HepG2 (cell line): ENCODE measurements at regions not wholly inside any gene's neighbourhood (a gene's known extent, or its start where the extent isn't known, plus 50 kb on each side); places are given as distances from the start of the nearest gene placed in this dataset.

Experiments
- ATAC-seq: fragments of 200-7000 bp; cut with Tn5 transposase; 3 replicates; pipeline ENCODE4 v1.9.1; 2020; ENCODE audit warnings: mild to moderate bottlenecking, moderate library complexity
- BruUV-seq: library from RNA; stranded (reverse); fragments of 400-500 nt; replicated peaks from 2 replicates; lab custom pipeline; 2021; lab: Mats Ljungman, UMichigan
- CTCF ChIA-PET: fragments of 300-600 bp; formaldehyde crosslinking; extraction: SDS; loops from one replicate; lab custom pipeline; 2021; ENCODE audit warnings: low total read pairs, inconsistent platforms, low intra/inter-chr PET ratio; lab: Yijun Ruan, JAX
- POLR2A ChIA-PET: fragments of 350-600 bp; sonication (Branson Sonifier 250); formaldehyde crosslinking; loops from one replicate; lab custom pipeline; 2020; ENCODE audit warnings: antibody characterized with exemption, inconsistent platforms; lab: Yijun Ruan, JAX
- DNase-seq: peaks from one replicate; pipeline ENCODE4 v3.0.0-alpha.2; 2015; ENCODE audit warnings: low spot score
- FAIRE-seq: peaks from 3 replicates; lab custom pipeline; 2011; peaks lifted over from hg19 to GRCh38; lab: Jason Lieb, UNC
- H2AFZ ChIP-seq: one replicate; pipeline ENCODE4 v1.6.1; 2011; ENCODE audit warnings: low read length, inconsistent platforms
- H3K27ac ChIP-seq: fragments of 300-600 bp; 3 replicates; pipeline ENCODE4 v1.8.0; 2011; ENCODE audit warnings: mixed run types, mild to moderate bottlenecking, mixed read lengths, low read length, inconsistent platforms; ENCODE audit not compliant: insufficient read depth; ENCODE audit errors: extremely low read length
- H3K27me3 ChIP-seq, 2 experiments: fragments of 200-600 bp in 1 of 2; 2 replicates in 1 of 2; 3 replicates in 1 of 2; pipeline versions ENCODE4 v1.6.0 to v1.8.0; 2011; ENCODE audit warnings: low read length in 2 of 2, mild to moderate bottlenecking in 2 of 2, moderate library complexity in 2 of 2, inconsistent platforms in 1 of 2; ENCODE audit not compliant: insufficient read depth in 2 of 2, control insufficient read depth in 1 of 2
- H3K36me3 ChIP-seq, 2 experiments: fragments of 200-600 bp in 1 of 2; replicated peaks in 1 of 2; 2 replicates in 1 of 2; 3 replicates in 1 of 2; pipeline versions ENCODE4 v1.5.1 to v1.8.0; 2011; ENCODE audit warnings: low read length in 2 of 2, inconsistent platforms in 1 of 2; ENCODE audit not compliant: insufficient read depth in 2 of 2, control insufficient read depth in 1 of 2
- H3K4me1 ChIP-seq: 2 replicates; pipeline ENCODE4 v1.5.1; 2012; ENCODE audit warnings: low read length, inconsistent platforms; ENCODE audit not compliant: insufficient read depth
- H3K4me2 ChIP-seq: 2 replicates; pipeline ENCODE4 v1.6.0; 2011; ENCODE audit warnings: low read depth, low read length, inconsistent platforms
- H3K4me3 ChIP-seq, 3 experiments: fragments of 200-600 bp in 1 of 3; sonication (generic), shearing (Covaris generic) in 1 of 3; replicated peaks in 1 of 3; 2 replicates each; pipeline ENCODE4 v1.5.1; 2011 to 2016; ENCODE audit warnings: low read length in 3 of 3, inconsistent platforms in 2 of 3, low read depth in 2 of 3, mild to moderate bottlenecking in 2 of 3, control low read depth in 1 of 3, mixed read lengths in 1 of 3; ENCODE audit not compliant: insufficient read depth in 1 of 3
- H3K79me2 ChIP-seq: one replicate; pipeline ENCODE4 v1.6.1; 2011; ENCODE audit warnings: low read length, inconsistent platforms; ENCODE audit not compliant: insufficient read depth
- H3K9ac ChIP-seq: 2 replicates; pipeline ENCODE4 v1.6.0; 2011; ENCODE audit warnings: mild to moderate bottlenecking, low read depth, low read length, inconsistent platforms; ENCODE audit not compliant: insufficient read depth
- H3K9me3 ChIP-seq: 2 replicates; pipeline ENCODE4 v1.5.1; 2012; ENCODE audit warnings: mild to moderate bottlenecking, low read length
- H4K20me1 ChIP-seq: 2 replicates; pipeline ENCODE4 v1.6.0; 2011; ENCODE audit warnings: inconsistent platforms, mild to moderate bottlenecking, low read length, moderate library complexity; ENCODE audit not compliant: insufficient read depth
- CHCHD3 ChIP-seq: sonication (generic); formaldehyde crosslinking; IDR thresholded peaks from 2 replicates; pipeline ENCODE4 v1.8.0; 2022; ENCODE audit warnings: mild to moderate bottlenecking, missing genetic modification reagents, moderate library complexity
- JARID2 ChIP-seq: sonication (generic); formaldehyde crosslinking; IDR thresholded peaks from 2 replicates; pipeline ENCODE4 v1.8.1; 2023; ENCODE audit warnings: missing genetic modification reagents, inconsistent platforms; ENCODE audit not compliant: insufficient replicate concordance
- NONO ChIP-seq, 2 experiments: fragments of 450-650 bp in 1 of 2; sonication (generic) in 1 of 2; formaldehyde crosslinking in 1 of 2; IDR thresholded peaks in 1 of 2; conservative IDR thresholded peaks in 1 of 2; 2 replicates each; pipeline versions ENCODE4 v1.6.1 to v1.8.0; 2017 to 2022; ENCODE audit warnings: mild to moderate bottlenecking in 1 of 2, missing genetic modification reagents in 1 of 2, moderate library complexity in 1 of 2
- NR1H2 ChIP-seq: sonication (generic); formaldehyde crosslinking; IDR thresholded peaks from 2 replicates; pipeline ENCODE4 v1.8.1; 2022; ENCODE audit warnings: low read depth, missing genetic modification reagents, borderline replicate concordance
- ZBTB20 ChIP-seq: sonication (generic); formaldehyde crosslinking; IDR thresholded peaks from 2 replicates; pipeline ENCODE4 v1.8.1; 2023; ENCODE audit warnings: missing genetic modification reagents, low read depth, mild to moderate bottlenecking, borderline replicate concordance
- ZNF180 ChIP-seq: sonication (generic); formaldehyde crosslinking; IDR thresholded peaks from 2 replicates; pipeline ENCODE4 v1.4.0; 2020; ENCODE audit warnings: low read depth, missing genetic modification reagents, borderline replicate concordance
- ZNF251 ChIP-seq: sonication (generic); formaldehyde crosslinking; IDR thresholded peaks from 2 replicates; pipeline ENCODE4 v1.9.0; 2021; ENCODE audit warnings: mild to moderate bottlenecking, missing genetic modification reagents
- ZNF274 ChIP-seq: sonication (generic); formaldehyde crosslinking; IDR thresholded peaks from 2 replicates; pipeline ENCODE4 v1.5.1; 2020; ENCODE audit warnings: mild to moderate bottlenecking, missing genetic modification reagents
- ZNF558 ChIP-seq: sonication (generic); formaldehyde crosslinking; IDR thresholded peaks from 2 replicates; pipeline ENCODE4 v1.9.0; 2022; ENCODE audit warnings: mild to moderate bottlenecking, missing genetic modification reagents, borderline replicate concordance
- WGBS: methylation state at CpG from one replicate; pipeline ENCODE4 v1.1.6; 2017; ENCODE audit warnings: low lambda C conversion rate; 5-methylcytosine and 5-hydroxymethylcytosine counted together
- in situ Hi-C: cut with HindIII; loops from 2 replicates; pipeline ENCODE4 v1.10.0; 2017; ENCODE audit warnings: low pct_unique_long_range_greater_than_20kb; ENCODE audit not compliant: extremely low pct_ligation_motif_present
- intact Hi-C: fragments of 100-400 bp; cut with micrococcal nuclease; formaldehyde crosslinking; loops from one replicate; pipeline ENCODE4 v1.10.0; 2022; ENCODE audit not compliant: unreplicated experiment
- TF ChIP-seq, protein P1 (sequence below): sonication (generic); formaldehyde crosslinking; IDR thresholded peaks from 2 replicates; pipeline ENCODE4 v1.4.0; 2020; ENCODE audit warnings: missing genetic modification reagents, borderline replicate concordance
- TF ChIP-seq, protein P2 (sequence below): sonication (generic); formaldehyde crosslinking; IDR thresholded peaks from 2 replicates; pipeline ENCODE4 v1.5.0; 2020; ENCODE audit warnings: missing genetic modification reagents, mild to moderate bottlenecking, borderline replicate concordance
- TF ChIP-seq, protein P3 (sequence below): sonication (generic); formaldehyde crosslinking; conservative IDR thresholded peaks from 2 replicates; pipeline ENCODE4 v1.8.0; 2022; ENCODE audit warnings: missing genetic modification reagents

DNA sequence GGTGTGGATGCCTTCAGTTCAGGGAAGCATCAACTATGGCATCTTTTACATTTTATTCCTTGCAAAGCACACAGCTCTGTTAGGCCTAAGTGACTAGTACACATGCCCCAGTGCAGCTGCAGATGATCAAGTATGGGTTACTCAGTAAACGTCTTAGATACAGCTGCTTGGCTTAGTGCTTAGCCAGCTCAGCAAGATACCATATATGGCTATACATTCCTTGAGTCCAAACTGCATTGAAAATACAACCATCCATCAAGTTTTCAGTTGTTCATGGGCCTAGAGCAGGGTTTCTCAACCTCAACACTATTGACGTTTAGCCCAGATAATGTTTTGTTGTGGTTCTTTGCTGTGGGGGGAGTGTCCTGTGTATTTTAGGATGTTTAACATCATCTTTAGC is 769.9 kb downstream of the TSN start:
- WGBS: 0% methylated on average over 2 of the region's 2 CpGs
- POLR2A ChIA-PET: no interaction called here
- DNase-seq: no peak
- Histone ChIP-seq H2AFZ (no peak overlapping the region), H4K20me1 (no peaks in the 10 kb centered on the region), H3K4me1 (no peaks in the 10 kb centered on the region), H3K27me3 (no peaks in the 10 kb centered on the region), H3K36me3 (no peaks in the 10 kb centered on the region), H3K4me2 (no peak overlapping the region), H3K9me3 (no peaks in the 10 kb centered on the region), H3K79me2 (no peaks in the 10 kb centered on the region), H3K9ac (no peak overlapping the region), H3K4me3 (no peak overlapping the region), H3K27ac (no peak overlapping the region)
- no peak for FAIRE-seq
- in situ Hi-C loops: no loop called here
- TF ChIP-seq ZNF274 (CRISPR knock-in tag) (no peak), NR1H2 (CRISPR knock-in tag) (no peak), ZBTB20 (CRISPR knock-in tag) (no peak), JARID2 (CRISPR knock-in tag) (no peak), CHCHD3 (CRISPR knock-in tag) (no peak), ZNF558 (CRISPR knock-in tag) (no peak), ZNF251 (CRISPR knock-in tag) (no peak), ZNF180 (no peak), NONO (IDR thresholded peaks at IDR 0.05) (no peak), NONO (CRISPR knock-in tag; conservative IDR thresholded peaks at IDR 0.05) (no peak)
- TF ChIP-seq, protein P1, sequence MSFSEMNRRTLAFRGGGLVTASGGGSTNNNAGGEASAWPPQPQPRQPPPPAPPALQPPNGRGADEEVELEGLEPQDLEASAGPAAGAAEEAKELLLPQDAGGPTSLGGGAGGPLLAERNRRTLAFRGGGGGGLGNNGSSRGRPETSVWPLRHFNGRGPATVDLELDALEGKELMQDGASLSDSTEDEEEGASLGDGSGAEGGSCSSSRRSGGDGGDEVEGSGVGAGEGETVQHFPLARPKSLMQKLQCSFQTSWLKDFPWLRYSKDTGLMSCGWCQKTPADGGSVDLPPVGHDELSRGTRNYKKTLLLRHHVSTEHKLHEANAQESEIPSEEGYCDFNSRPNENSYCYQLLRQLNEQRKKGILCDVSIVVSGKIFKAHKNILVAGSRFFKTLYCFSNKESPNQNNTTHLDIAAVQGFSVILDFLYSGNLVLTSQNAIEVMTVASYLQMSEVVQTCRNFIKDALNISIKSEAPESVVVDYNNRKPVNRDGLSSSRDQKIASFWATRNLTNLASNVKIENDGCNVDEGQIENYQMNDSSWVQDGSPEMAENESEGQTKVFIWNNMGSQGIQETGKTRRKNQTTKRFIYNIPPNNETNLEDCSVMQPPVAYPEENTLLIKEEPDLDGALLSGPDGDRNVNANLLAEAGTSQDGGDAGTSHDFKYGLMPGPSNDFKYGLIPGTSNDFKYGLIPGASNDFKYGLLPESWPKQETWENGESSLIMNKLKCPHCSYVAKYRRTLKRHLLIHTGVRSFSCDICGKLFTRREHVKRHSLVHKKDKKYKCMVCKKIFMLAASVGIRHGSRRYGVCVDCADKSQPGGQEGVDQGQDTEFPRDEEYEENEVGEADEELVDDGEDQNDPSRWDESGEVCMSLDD (CRISPR knock-in tag): no peak
- TF ChIP-seq, protein P2, sequence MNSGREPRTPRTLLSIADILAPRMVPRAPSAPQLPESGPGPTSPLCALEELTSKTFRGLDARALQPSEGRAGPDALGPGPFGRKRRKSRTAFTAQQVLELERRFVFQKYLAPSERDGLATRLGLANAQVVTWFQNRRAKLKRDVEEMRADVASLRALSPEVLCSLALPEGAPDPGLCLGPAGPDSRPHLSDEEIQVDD (CRISPR knock-in tag): no peak
- TF ChIP-seq, protein P3, sequence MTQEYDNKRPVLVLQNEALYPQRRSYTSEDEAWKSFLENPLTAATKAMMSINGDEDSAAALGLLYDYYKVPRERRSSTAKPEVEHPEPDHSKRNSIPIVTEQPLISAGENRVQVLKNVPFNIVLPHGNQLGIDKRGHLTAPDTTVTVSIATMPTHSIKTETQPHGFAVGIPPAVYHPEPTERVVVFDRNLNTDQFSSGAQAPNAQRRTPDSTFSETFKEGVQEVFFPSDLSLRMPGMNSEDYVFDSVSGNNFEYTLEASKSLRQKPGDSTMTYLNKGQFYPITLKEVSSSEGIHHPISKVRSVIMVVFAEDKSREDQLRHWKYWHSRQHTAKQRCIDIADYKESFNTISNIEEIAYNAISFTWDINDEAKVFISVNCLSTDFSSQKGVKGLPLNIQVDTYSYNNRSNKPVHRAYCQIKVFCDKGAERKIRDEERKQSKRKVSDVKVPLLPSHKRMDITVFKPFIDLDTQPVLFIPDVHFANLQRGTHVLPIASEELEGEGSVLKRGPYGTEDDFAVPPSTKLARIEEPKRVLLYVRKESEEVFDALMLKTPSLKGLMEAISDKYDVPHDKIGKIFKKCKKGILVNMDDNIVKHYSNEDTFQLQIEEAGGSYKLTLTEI: no peak
- intact Hi-C loops: no loop called here
- CTCF ChIA-PET: no interaction called here
- BruUV-seq: no TSS peak
- no peak for ATAC-seq
